ENCODE measurements at regions not wholly inside any gene's neighbourhood (a gene's known extent, or its start where the extent isn't known, plus 50 kb on each side); places are given as distances from the start of the nearest gene placed in this dataset.

DNA sequence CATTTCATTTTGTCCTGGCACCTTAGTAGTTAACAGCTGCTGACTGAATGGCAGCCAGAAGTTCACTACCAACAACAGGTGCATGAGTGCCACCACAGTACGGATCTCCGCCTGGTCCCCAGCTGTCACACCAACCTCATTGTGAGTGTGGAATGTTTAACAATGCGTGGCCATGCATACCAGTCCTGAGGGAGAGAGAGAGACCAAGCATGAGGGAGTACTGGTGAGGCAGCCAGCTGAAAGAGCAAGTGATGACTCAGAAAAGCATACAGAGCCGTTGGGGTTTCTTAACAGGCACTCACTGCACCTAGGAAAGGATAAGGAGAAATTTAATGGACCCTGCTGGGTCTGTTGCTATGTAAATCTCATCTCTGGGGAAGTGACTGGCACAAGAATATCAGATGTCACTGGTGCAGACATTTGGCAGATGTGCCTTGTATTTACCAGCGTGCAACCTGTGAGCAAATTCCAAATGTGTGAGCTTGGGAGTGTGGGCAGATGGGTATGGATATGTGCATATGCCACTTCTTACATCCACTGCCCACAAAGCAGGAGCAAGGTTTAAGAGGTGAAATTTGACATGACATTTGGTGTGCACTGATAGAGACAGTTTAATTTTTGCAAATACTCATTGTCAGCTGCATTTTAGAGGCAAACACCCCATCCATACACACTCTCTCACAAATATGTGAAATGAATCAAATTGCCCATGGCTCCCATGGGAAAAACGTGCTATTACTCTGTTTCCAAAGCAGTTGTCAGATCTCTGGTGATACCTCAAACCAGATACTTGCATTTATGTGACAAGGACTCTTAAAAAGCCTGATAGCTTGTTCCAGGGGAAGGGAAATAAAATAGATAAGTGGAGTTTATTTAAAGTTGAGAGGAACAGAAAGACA lies 245.2 kb upstream of the ARPP21 start:
- no peak overlapping the region for H3K9ac ChIP-seq (replicated peaks; ENCODE audit: extremely low read depth, insufficient read depth, low read length)
- H3K9me3 ChIP-seq (replicated peaks; ENCODE audit: control insufficient read depth, insufficient read depth, low read length), result no peaks in the 10 kb centered on the region
- FAIRE-seq, result no peak
- H3K79me2 ChIP-seq (ENCODE audit: control insufficient read depth, insufficient read depth, low read length), result no peaks in the 10 kb centered on the region
- dilution Hi-C loops (cut with MboI; ENCODE audit: extremely low pct_ligation_motif_present, low sequenced_read_pairs), result no loop called here
- no peak overlapping the region for H2AFZ ChIP-seq (ENCODE audit: low read depth, low read length)
- no peaks in the 10 kb centered on the region for H3K4me1 ChIP-seq (ENCODE audit: control insufficient read depth, extremely low read depth, insufficient read depth, low read length)
- H3K4me3 ChIP-seq (replicated peaks in 1 of 3; ENCODE audit: insufficient read depth in 1 of 3, low read depth in 1 of 3, low read length in 3 of 3), result no peak overlapping the region
- ChIA-PET CTCF (no interaction called here), POLR2A (no interaction called here)
- intact Hi-C loops (cut with micrococcal nuclease), result no loop called here
- no peak for DNase-seq (ENCODE audit: low read depth, low spot score)
- no peaks in the 10 kb centered on the region for H3K9me1 ChIP-seq (replicated peaks; ENCODE audit: control insufficient read depth, extremely low read depth, insufficient read depth, low read length)
- TF ChIP-seq CTCF (IDR thresholded peaks at IDR 0.05; ENCODE audit: extremely low read depth in 1 of 2, insufficient read depth in 1 of 2, low read depth in 1 of 2, low read length in 2 of 2), result no peak
- TF ChIP-seq FOS (IDR thresholded peaks at IDR 0.05; ENCODE audit: borderline replicate concordance, insufficient read depth, low read length), result no peak
- H3K27ac ChIP-seq (ENCODE audit: insufficient read depth, low read depth, low read length), result no peak overlapping the region
- no peak overlapping the region for H3K4me2 ChIP-seq (ENCODE audit: insufficient read depth, low read length)
- H3K27me3 ChIP-seq (ENCODE audit: control insufficient read depth in 2 of 2, insufficient read depth in 2 of 2, low read length in 2 of 2), result no peaks in the 10 kb centered on the region
- H4K20me1 ChIP-seq (replicated peaks; ENCODE audit: control insufficient read depth, extremely low read depth, insufficient read depth, low read length), result no peaks in the 10 kb centered on the region
- H3K36me3 ChIP-seq (ENCODE audit: control insufficient read depth in 2 of 2, extremely low read depth in 1 of 2, insufficient read depth in 2 of 2, low read length in 2 of 2), result no peaks in the 10 kb centered on the region
- BruUV-seq (replicated peaks), result no TSS peak

DNA sequence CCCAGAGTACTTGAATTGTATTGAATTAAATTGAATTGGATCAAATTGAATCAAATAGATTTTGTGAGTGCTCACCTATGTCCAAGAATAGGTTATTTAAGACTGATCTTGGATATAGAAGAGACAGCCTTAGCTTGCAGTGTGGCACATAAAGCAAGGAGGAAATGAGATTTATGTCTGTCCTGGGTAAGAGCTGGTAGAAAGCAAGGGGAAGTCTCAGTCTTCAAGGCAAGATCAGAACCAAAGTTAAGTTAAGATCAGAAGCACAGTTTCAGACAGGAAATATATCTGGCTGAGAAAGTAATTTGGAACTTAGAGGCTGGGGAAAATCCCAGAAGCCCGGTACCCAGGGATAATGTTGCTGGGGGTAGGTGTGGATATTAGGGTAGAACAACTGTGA lies 244.4 kb upstream of the ARPP21 start:
- ChIA-PET POLR2A (no interaction called here), CTCF (no interaction called here)
- intact Hi-C loops (cut with micrococcal nuclease), result no loop called here
- no peak overlapping the region for H3K4me3 ChIP-seq (replicated peaks in 1 of 3; ENCODE audit: insufficient read depth in 1 of 3, low read depth in 1 of 3, low read length in 3 of 3)
- no TSS peak for BruUV-seq (replicated peaks)
- no peak for TF ChIP-seq POLR2AphosphoS5 (IDR thresholded peaks at IDR 0.05; ENCODE audit: insufficient read depth, low read depth, low read length)
- no peak for TF ChIP-seq GATA2 (IDR thresholded peaks at IDR 0.05; ENCODE audit: insufficient read depth, insufficient read length, low read depth, low read length)
- TF ChIP-seq FOS (IDR thresholded peaks at IDR 0.05; ENCODE audit: borderline replicate concordance, insufficient read depth, low read length), result no peak
- TF ChIP-seq EZH2 (IDR thresholded peaks at IDR 0.05; ENCODE audit: borderline replicate concordance, low read depth, low read length, severe bottlenecking), result no peak
- no peak for TF ChIP-seq POLR2A (IDR thresholded peaks at IDR 0.05; ENCODE audit: low read depth, low read length)
- TF ChIP-seq, protein P1, sequence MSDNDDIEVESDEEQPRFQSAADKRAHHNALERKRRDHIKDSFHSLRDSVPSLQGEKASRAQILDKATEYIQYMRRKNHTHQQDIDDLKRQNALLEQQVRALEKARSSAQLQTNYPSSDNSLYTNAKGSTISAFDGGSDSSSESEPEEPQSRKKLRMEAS (IDR thresholded peaks at IDR 0.05; ENCODE audit: insufficient read depth, insufficient read length), result no peak
- H3K27me3 ChIP-seq (ENCODE audit: control insufficient read depth in 2 of 2, insufficient read depth in 2 of 2, low read length in 2 of 2), result no peaks in the 10 kb centered on the region
- DNase-seq (ENCODE audit: low read depth, low spot score), result no peak
- no peak overlapping the region for H3K4me2 ChIP-seq (ENCODE audit: insufficient read depth, low read length)
- dilution Hi-C loops (cut with MboI; ENCODE audit: extremely low pct_ligation_motif_present, low sequenced_read_pairs), result no loop called here
- no peaks in the 10 kb centered on the region for H3K9me1 ChIP-seq (replicated peaks; ENCODE audit: control insufficient read depth, extremely low read depth, insufficient read depth, low read length)
- H3K36me3 ChIP-seq (ENCODE audit: control insufficient read depth in 2 of 2, extremely low read depth in 1 of 2, insufficient read depth in 2 of 2, low read length in 2 of 2), result no peaks in the 10 kb centered on the region
- no peaks in the 10 kb centered on the region for H3K79me2 ChIP-seq (ENCODE audit: control insufficient read depth, insufficient read depth, low read length)
- H4K20me1 ChIP-seq (replicated peaks; ENCODE audit: control insufficient read depth, extremely low read depth, insufficient read depth, low read length), result no peaks in the 10 kb centered on the region
- H3K9ac ChIP-seq (replicated peaks; ENCODE audit: extremely low read depth, insufficient read depth, low read length), result no peak overlapping the region
- no peak overlapping the region for H3K27ac ChIP-seq (ENCODE audit: insufficient read depth, low read depth, low read length)
- H3K4me1 ChIP-seq (ENCODE audit: control insufficient read depth, extremely low read depth, insufficient read depth, low read length), result no peaks in the 10 kb centered on the region
- H3K9me3 ChIP-seq (replicated peaks; ENCODE audit: control insufficient read depth, insufficient read depth, low read length), result no peaks in the 10 kb centered on the region
- FAIRE-seq, result no peak
- no peak overlapping the region for H2AFZ ChIP-seq (ENCODE audit: low read depth, low read length)

All from endothelial cell of umbilical vein (primary cell).